Neural cell (in vitro differentiated cells): ENCODE measurements at regions not wholly inside any gene's neighbourhood (a gene's known extent, or its start where the extent isn't known, plus 50 kb on each side); places are given as distances from the start of the nearest gene placed in this dataset.

ENCODE experiments used
- EP300 ChIP-seq: fragments of 450-650 bp; conservative IDR thresholded peaks from 2 replicates; pipeline ENCODE4 v1.6.1; 2014; ENCODE audit warnings: antibody characterized with exemption, mild to moderate bottlenecking, moderate library complexity; ENCODE audit not compliant: poor library complexity, severe bottlenecking
- TF ChIP-seq, protein P1 (sequence below): fragments of 450-650 bp; IDR thresholded peaks from 2 replicates; pipeline ENCODE4 v1.5.1; 2014; ENCODE audit warnings: antibody characterized with exemption, mild to moderate bottlenecking, moderate library complexity; ENCODE audit not compliant: poor library complexity, severe bottlenecking

DNA sequence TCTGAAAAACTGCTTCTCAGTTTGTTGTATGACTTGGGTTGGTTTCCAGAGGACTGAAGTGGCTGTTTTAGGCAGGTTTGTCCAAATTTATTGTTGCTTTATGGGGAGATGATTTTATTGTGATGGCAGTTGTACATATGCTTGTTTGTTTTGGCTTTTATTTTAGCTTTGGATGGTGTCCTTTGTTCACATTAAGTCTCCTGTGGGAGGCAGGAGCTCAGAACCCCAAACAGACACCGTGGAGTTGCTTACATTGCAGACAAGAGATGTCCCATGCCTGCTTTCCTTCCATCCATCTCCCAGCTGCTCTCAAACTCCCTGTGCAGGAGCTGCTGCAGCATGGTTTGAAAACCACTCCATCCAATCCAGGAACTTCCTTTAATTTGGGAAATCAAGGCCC lies 414.7 kb downstream of the LPIN1 start:
- TF ChIP-seq, protein P1, sequence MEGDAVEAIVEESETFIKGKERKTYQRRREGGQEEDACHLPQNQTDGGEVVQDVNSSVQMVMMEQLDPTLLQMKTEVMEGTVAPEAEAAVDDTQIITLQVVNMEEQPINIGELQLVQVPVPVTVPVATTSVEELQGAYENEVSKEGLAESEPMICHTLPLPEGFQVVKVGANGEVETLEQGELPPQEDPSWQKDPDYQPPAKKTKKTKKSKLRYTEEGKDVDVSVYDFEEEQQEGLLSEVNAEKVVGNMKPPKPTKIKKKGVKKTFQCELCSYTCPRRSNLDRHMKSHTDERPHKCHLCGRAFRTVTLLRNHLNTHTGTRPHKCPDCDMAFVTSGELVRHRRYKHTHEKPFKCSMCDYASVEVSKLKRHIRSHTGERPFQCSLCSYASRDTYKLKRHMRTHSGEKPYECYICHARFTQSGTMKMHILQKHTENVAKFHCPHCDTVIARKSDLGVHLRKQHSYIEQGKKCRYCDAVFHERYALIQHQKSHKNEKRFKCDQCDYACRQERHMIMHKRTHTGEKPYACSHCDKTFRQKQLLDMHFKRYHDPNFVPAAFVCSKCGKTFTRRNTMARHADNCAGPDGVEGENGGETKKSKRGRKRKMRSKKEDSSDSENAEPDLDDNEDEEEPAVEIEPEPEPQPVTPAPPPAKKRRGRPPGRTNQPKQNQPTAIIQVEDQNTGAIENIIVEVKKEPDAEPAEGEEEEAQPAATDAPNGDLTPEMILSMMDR, result no peak
- no peak for TF ChIP-seq EP300
